ENCODE measurements at regions not wholly inside any gene's neighbourhood (a gene's known extent, or its start where the extent isn't known, plus 50 kb on each side); places are given as distances from the start of the nearest gene placed in this dataset.

DNA sequence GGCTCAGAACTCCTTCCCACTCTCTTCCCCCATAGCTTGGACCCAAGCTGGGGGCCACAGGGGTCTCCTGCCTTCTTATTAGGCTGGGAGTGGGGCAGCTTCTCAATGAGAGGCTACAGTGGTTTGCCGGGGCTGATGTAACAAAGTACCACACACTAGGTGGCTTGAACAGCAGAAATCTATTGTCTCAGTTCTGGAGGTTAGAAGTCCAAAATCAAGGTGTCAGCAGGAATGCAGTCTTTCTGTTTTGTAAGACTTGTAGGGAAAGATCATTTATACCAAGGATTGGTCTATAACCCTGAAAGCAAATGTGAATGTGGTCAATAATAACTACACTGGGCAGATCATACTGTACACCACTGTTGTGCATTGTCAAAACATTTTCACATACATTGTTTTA, 124.5 kb upstream of the ARHGAP5 start:
- H3K4me3 Mint-ChIP-seq = no peak overlapping the region
- no peak for DNase-seq (ENCODE audit: low read depth, low spot score)
- H3K4me1 Mint-ChIP-seq = peaks cover 26% of the 10 kb centered on the region
- H3K27me3 Mint-ChIP-seq (ENCODE audit: low read depth) = no peaks in the 10 kb centered on the region
- H3K27ac Mint-ChIP-seq (ENCODE audit: unreplicated experiment) = no peak overlapping the region
- H3K36me3 Mint-ChIP-seq (ENCODE audit: low read depth) = peaks cover 3% of the 10 kb centered on the region
- peaks cover under 1% of the 10 kb centered on the region for H3K9me3 Mint-ChIP-seq
- TF ChIP-seq, protein P1, sequence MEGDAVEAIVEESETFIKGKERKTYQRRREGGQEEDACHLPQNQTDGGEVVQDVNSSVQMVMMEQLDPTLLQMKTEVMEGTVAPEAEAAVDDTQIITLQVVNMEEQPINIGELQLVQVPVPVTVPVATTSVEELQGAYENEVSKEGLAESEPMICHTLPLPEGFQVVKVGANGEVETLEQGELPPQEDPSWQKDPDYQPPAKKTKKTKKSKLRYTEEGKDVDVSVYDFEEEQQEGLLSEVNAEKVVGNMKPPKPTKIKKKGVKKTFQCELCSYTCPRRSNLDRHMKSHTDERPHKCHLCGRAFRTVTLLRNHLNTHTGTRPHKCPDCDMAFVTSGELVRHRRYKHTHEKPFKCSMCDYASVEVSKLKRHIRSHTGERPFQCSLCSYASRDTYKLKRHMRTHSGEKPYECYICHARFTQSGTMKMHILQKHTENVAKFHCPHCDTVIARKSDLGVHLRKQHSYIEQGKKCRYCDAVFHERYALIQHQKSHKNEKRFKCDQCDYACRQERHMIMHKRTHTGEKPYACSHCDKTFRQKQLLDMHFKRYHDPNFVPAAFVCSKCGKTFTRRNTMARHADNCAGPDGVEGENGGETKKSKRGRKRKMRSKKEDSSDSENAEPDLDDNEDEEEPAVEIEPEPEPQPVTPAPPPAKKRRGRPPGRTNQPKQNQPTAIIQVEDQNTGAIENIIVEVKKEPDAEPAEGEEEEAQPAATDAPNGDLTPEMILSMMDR (conservative IDR thresholded peaks at IDR 0.05) = no peak

GRCh38 chr14:31953210-31953609, 123.9 kb upstream of the ARHGAP5 start:
- TF ChIP-seq, protein P1 (conservative IDR thresholded peaks at IDR 0.05) = no peak
- Mint-ChIP-seq H3K4me1 (peaks cover 26% of the 10 kb centered on the region), H3K27ac (ENCODE audit: unreplicated experiment) (no peak overlapping the region), H3K9me3 (peaks cover 3% of the 10 kb centered on the region), H3K4me3 (no peak overlapping the region), H3K36me3 (ENCODE audit: low read depth) (peaks cover 6% of the 10 kb centered on the region), H3K27me3 (ENCODE audit: low read depth) (no peaks in the 10 kb centered on the region)
- no peak for DNase-seq (ENCODE audit: low read depth, low spot score)

- Mint-ChIP-seq H3K27ac (ENCODE audit: unreplicated experiment) (no peak overlapping the region), H3K9me3 (peaks cover 6% of the 10 kb centered on the region), H3K36me3 (ENCODE audit: low read depth) (peaks cover 6% of the 10 kb centered on the region), H3K4me3 (no peak overlapping the region), H3K4me1 (peaks cover 25% of the 10 kb centered on the region), H3K27me3 (ENCODE audit: low read depth) (no peaks in the 10 kb centered on the region)
- TF ChIP-seq, protein P1 (conservative IDR thresholded peaks at IDR 0.05) = no peak
- DNase-seq (ENCODE audit: low read depth, low spot score) = no peak
These were observed 122.1 kb upstream of the ARHGAP5 start for GRCh38 chr14:31954991-31955390.

- Mint-ChIP-seq H3K4me3 (no peak overlapping the region), H3K27me3 (ENCODE audit: low read depth) (no peaks in the 10 kb centered on the region), H3K36me3 (ENCODE audit: low read depth) (peaks cover 9% of the 10 kb centered on the region), H3K27ac (ENCODE audit: unreplicated experiment) (no peak overlapping the region), H3K9me3 (peaks cover 10% of the 10 kb centered on the region), H3K4me1 (peaks cover 21% of the 10 kb centered on the region)
- TF ChIP-seq, protein P1 (conservative IDR thresholded peaks at IDR 0.05) = no peak
- no peak for DNase-seq (ENCODE audit: low read depth, low spot score)
These were observed 121.0 kb upstream of the ARHGAP5 start for GRCh38 chr14:31955936-31956579.

DNA sequence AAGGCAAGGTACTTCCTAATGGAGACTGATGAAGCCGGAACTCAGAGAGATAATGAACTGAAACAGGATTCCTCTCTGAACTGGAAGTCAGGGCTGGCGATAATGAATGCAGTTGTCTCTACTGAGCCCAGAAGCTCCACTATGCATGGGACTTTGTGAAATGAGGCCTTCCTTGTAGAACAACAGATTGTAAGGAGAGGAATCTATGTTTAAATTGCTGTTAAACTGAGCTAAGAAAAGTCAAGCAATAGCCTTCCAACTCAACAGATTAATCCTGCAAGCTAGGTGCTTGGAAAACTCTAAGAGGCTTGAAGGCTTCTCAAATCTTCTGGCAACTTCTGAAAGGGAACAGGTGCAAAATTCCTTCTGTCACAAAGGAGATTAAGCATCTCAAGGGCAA, 119.5 kb upstream of the ARHGAP5 start:
- Mint-ChIP-seq H3K36me3 (ENCODE audit: low read depth) (peaks cover 9% of the 10 kb centered on the region), H3K4me3 (no peak overlapping the region), H3K27me3 (ENCODE audit: low read depth) (no peaks in the 10 kb centered on the region), H3K4me1 (peaks cover 23% of the 10 kb centered on the region), H3K27ac (ENCODE audit: unreplicated experiment) (no peak overlapping the region), H3K9me3 (peaks cover 12% of the 10 kb centered on the region)
- TF ChIP-seq, protein P1 (conservative IDR thresholded peaks at IDR 0.05) = no peak
- DNase-seq (ENCODE audit: low read depth, low spot score) = no peak

Measured in neural crest cell (in vitro differentiated cells).